K562 (cell line): ENCODE measurements at regions not wholly inside any gene's neighbourhood (a gene's known extent, or its start where the extent isn't known, plus 50 kb on each side); places are given as distances from the start of the nearest gene placed in this dataset.

Experiments used
- ATAC-seq: fragments of 200-7000 bp; cut with Tn5 transposase; 3 replicates; pipeline ENCODE4 v1.9.1; 2020; ENCODE audit warnings: moderate library complexity
- BruUV-seq: library from RNA; stranded (reverse); fragments of 400-500 nt; replicated peaks from 2 replicates; lab custom pipeline; 2021; lab: Mats Ljungman, UMichigan
- CTCF ChIA-PET: fragments of 300-600 bp; formaldehyde crosslinking; extraction: SDS; loops from one replicate; lab custom pipeline; 2021; ENCODE audit warnings: low intra/inter-chr PET ratio; lab: Yijun Ruan, JAX
- POLR2A ChIA-PET: fragments of 300-600, 350-650 bp; sonication (Branson Sonifier 250); formaldehyde crosslinking; extraction: SDS; loops from one replicate; lab custom pipeline; 2021; ENCODE audit warnings: antibody characterized with exemption, inconsistent platforms; lab: Yijun Ruan, JAX
- DNase-seq, 4 experiments: peaks; one replicate each; pipeline versions ENCODE4 v3.0.0 to v3.0.0-alpha.2; 2011 to 2018; ENCODE audit warnings: low spot score in 3 of 4, mixed read lengths in 3 of 4; ENCODE audit errors: extremely low read depth in 1 of 4
- FAIRE-seq: peaks from 2 replicates; lab custom pipeline; 2011; peaks lifted over from hg19 to GRCh38; lab: Jason Lieb, UNC
- H2AFZ ChIP-seq: 2 replicates; pipeline ENCODE4 v1.6.0; 2011; ENCODE audit warnings: low read depth, low read length, control low read depth, inconsistent platforms
- H3K27ac ChIP-seq: fragments of 200-600 bp; 3 replicates; pipeline ENCODE4 v1.8.0; 2011; ENCODE audit warnings: low read depth, mild to moderate bottlenecking, control low read depth, inconsistent platforms, low read length, moderate library complexity, mixed read lengths; ENCODE audit errors: extremely low read depth
- H3K27me3 ChIP-seq, 2 experiments: fragments of 300-600 bp in 1 of 2; 2 replicates in 1 of 2; 3 replicates in 1 of 2; pipeline versions ENCODE4 v1.6.0 to v1.8.0; 2011; ENCODE audit warnings: inconsistent platforms in 2 of 2, low read length in 2 of 2, mild to moderate bottlenecking in 1 of 2, mixed read lengths in 1 of 2, moderate library complexity in 1 of 2; ENCODE audit not compliant: control insufficient read depth in 2 of 2, insufficient read depth in 2 of 2
- H3K36me3 ChIP-seq: fragments of 300-600 bp; 3 replicates; pipeline ENCODE4 v1.8.0; 2011; ENCODE audit warnings: mild to moderate bottlenecking, low read length, inconsistent platforms; ENCODE audit not compliant: control insufficient read depth, insufficient read depth
- H3K4me1 ChIP-seq, 2 experiments: fragments of 200-600 bp in 1 of 2; replicated peaks in 1 of 2; 2 replicates in 1 of 2; 3 replicates in 1 of 2; pipeline versions ENCODE4 v1.5.1 to v1.8.0; 2011; ENCODE audit warnings: inconsistent platforms in 2 of 2, low read length in 2 of 2, mild to moderate bottlenecking in 1 of 2, mixed read lengths in 1 of 2, moderate library complexity in 1 of 2; ENCODE audit not compliant: control insufficient read depth in 2 of 2, insufficient read depth in 2 of 2
- H3K4me2 ChIP-seq: 2 replicates; pipeline ENCODE4 v1.6.1; 2011; ENCODE audit warnings: low read length, control low read depth, inconsistent platforms, mixed read lengths; ENCODE audit not compliant: insufficient read depth
- H3K4me3 ChIP-seq: fragments of 200-600 bp; sonication (generic), shearing (Covaris generic); 2 replicates; pipeline ENCODE4 v1.5.1; 2016; ENCODE audit warnings: control low read depth, inconsistent platforms
- H3K79me2 ChIP-seq: fragments of 200-600 bp; 3 replicates; pipeline ENCODE4 v1.8.0; 2011; ENCODE audit warnings: low read length, inconsistent platforms; ENCODE audit not compliant: control insufficient read depth, insufficient read depth
- H3K9ac ChIP-seq, 2 experiments: 2 replicates each; pipeline versions ENCODE4 v1.6.0 to v1.6.1; 2011; ENCODE audit warnings: low read depth in 2 of 2, low read length in 2 of 2, control low read depth in 1 of 2, inconsistent platforms in 1 of 2, mild to moderate bottlenecking in 1 of 2, mixed read lengths in 1 of 2; ENCODE audit not compliant: insufficient read depth in 1 of 2
- H3K9me1 ChIP-seq: one replicate; pipeline ENCODE4 v1.6.0; 2011; ENCODE audit warnings: inconsistent platforms, mild to moderate bottlenecking, low read length, moderate library complexity; ENCODE audit not compliant: control insufficient read depth, insufficient read depth
- H3K9me3 ChIP-seq: replicated peaks from 2 replicates; pipeline ENCODE4 v1.5.1; 2011; ENCODE audit warnings: low read depth, low read length, inconsistent platforms; ENCODE audit not compliant: control insufficient read depth, insufficient read depth
- H4K20me1 ChIP-seq: replicated peaks from 2 replicates; pipeline ENCODE4 v1.6.1; 2011; ENCODE audit warnings: low read length, inconsistent platforms, mixed read lengths; ENCODE audit not compliant: control insufficient read depth, insufficient read depth
- EWSR1 ChIP-seq: fragments of 450-650 bp; IDR thresholded peaks from 2 replicates; pipeline ENCODE4 v1.6.1; 2018; ENCODE audit warnings: borderline replicate concordance, mild to moderate bottlenecking, low read depth, moderate library complexity; ENCODE audit not compliant: partially characterized antibody
- HLTF ChIP-seq: fragments of 450-650 bp; IDR thresholded peaks from 2 replicates; pipeline ENCODE4 v1.6.1; 2016
- LARP7 ChIP-seq: fragments of 450-650 bp; IDR thresholded peaks from 2 replicates; pipeline ENCODE4 v1.6.1; 2016
- POLR2A ChIP-seq: fragments of 450-650 bp; conservative IDR thresholded peaks from 2 replicates; pipeline ENCODE4 v1.6.1; 2016
- RAD21 ChIP-seq, 2 experiments: fragments of 250-450 bp in 1 of 2; fragments of 450-650 bp in 1 of 2; sonication (Bioruptor Pico) in 1 of 2; formaldehyde crosslinking in 1 of 2; IDR thresholded peaks in 1 of 2; conservative IDR thresholded peaks in 1 of 2; 2 replicates each; pipeline versions ENCODE4 v1.4.0 to v1.8.0; 2020 to 2022; ENCODE audit warnings: mild to moderate bottlenecking in 2 of 2, moderate library complexity in 1 of 2
- SRF ChIP-seq, 2 experiments: fragments of 250-450, 450-650 bp in 1 of 2; sonication (Bioruptor Pico) in 1 of 2; sonication (generic) in 1 of 2; formaldehyde crosslinking; IDR thresholded peaks; 2 replicates each; pipeline versions ENCODE4 v1.5.0 to v1.5.1; 2020 to 2022; ENCODE audit warnings: mild to moderate bottlenecking in 1 of 2, missing genetic modification reagents in 1 of 2
- TEAD4 ChIP-seq, 2 experiments: sonication (generic) in 1 of 2; formaldehyde crosslinking in 1 of 2; IDR thresholded peaks; 2 replicates each; pipeline versions ENCODE4 v1.6.1 to v1.8.0; 2012 to 2022; ENCODE audit warnings: borderline replicate concordance in 1 of 2, inconsistent platforms in 1 of 2, low read length in 1 of 2, mild to moderate bottlenecking in 1 of 2, missing genetic modification reagents in 1 of 2
- THAP12 ChIP-seq: fragments of 250-450 bp; sonication (Bioruptor Pico); IDR thresholded peaks from 2 replicates; pipeline ENCODE4 v1.9.0; 2021; ENCODE audit warnings: mild to moderate bottlenecking, inconsistent platforms
- ZBTB49 ChIP-seq: sonication (generic); formaldehyde crosslinking; IDR thresholded peaks from 2 replicates; pipeline ENCODE4 v1.8.0; 2022; ENCODE audit warnings: missing genetic modification reagents, mild to moderate bottlenecking, borderline replicate concordance
- ZNF263 ChIP-seq: sonication (generic); formaldehyde crosslinking; IDR thresholded peaks from 2 replicates; pipeline ENCODE4 v1.8.0; 2022; ENCODE audit warnings: mild to moderate bottlenecking, missing genetic modification reagents, borderline replicate concordance
- ZNF586 ChIP-seq: fragments of 450-650 bp; formaldehyde crosslinking; conservative IDR thresholded peaks from 2 replicates; pipeline ENCODE4 v1.4.0; 2020; ENCODE audit warnings: mild to moderate bottlenecking, moderate library complexity
- ZSCAN29 ChIP-seq: fragments of 450-650 bp; IDR thresholded peaks from 2 replicates; pipeline ENCODE4 v1.6.1; 2017
- WGBS: fragments of 100-300 bp; shearing (Covaris generic); methylation state at CpG from one replicate; pipeline ENCODE4 v1.1.6; 2016; ENCODE audit warnings: low coverage, mixed read lengths; ENCODE audit not compliant: insufficient coverage; ENCODE audit errors: missing lambda C conversion rate; 5-methylcytosine and 5-hydroxymethylcytosine counted together
- in situ Hi-C: fragments of 300-500 bp; cut with MboI; formaldehyde crosslinking; loops from 4 replicates; pipeline ENCODE4 v1.15.0; 2018; ENCODE audit warnings: inconsistent platforms, mixed read lengths
- intact Hi-C: fragments of 100-400 bp; cut with micrococcal nuclease; formaldehyde crosslinking; loops from 2 replicates; pipeline ENCODE4 v1.14.2; 2022
- TF ChIP-seq, protein P1 (sequence below): fragments of 250-450 bp; sonication (Bioruptor Pico); IDR thresholded peaks from 2 replicates; pipeline ENCODE4 v1.8.0; 2021; ENCODE audit warnings: moderate library complexity, mild to moderate bottlenecking, inconsistent platforms
- TF ChIP-seq, protein P2 (sequence below): sonication (generic); formaldehyde crosslinking; IDR thresholded peaks from 2 replicates; pipeline ENCODE4 v1.8.0; 2022; ENCODE audit warnings: missing genetic modification reagents, mild to moderate bottlenecking, moderate library complexity, borderline replicate concordance

- DNase-seq (no peak), ATAC-seq (no peak), FAIRE-seq (no peak)
- ChIA-PET CTCF (no interaction called here), POLR2A (interaction anchor here (0.7 kb wide), 1 partner anchor 29 kb away, joined by 3 read pairs; no protein-coding TSS in a partner anchor)
- H3K36me3 ChIP-seq: no peaks in the 10 kb centered on the region
- H3K27me3 ChIP-seq: peaks cover 2 to 8% of the 10 kb centered on the region in 2 experiments; a peak in 4 of 5 replicates
- H3K27ac ChIP-seq: no peak overlapping the region
- in situ Hi-C loops (no loop called here), intact Hi-C loops (no loop called here)
- H3K4me3 ChIP-seq: no peak overlapping the region
- H3K9me1 ChIP-seq: no peaks in the 10 kb centered on the region
- H4K20me1 ChIP-seq: no peaks in the 10 kb centered on the region
- BruUV-seq: no TSS peak
- WGBS: 0% methylated on average over 3 of the region's 4 CpGs
- no peak overlapping the region for H2AFZ ChIP-seq
- H3K79me2 ChIP-seq: no peaks in the 10 kb centered on the region
- no peaks in the 10 kb centered on the region for H3K4me1 ChIP-seq
- no peak overlapping the region for H3K9ac ChIP-seq
- no peaks in the 10 kb centered on the region for H3K9me3 ChIP-seq
- H3K4me2 ChIP-seq: no peak overlapping the region
- TF ChIP-seq EWSR1 (no peak), ZSCAN29 (no peak), ZNF586 (CRISPR knock-in tag) (no peak), THAP12 (CRISPR knock-in tag) (no peak), RAD21 (CRISPR knock-in tag; conservative IDR thresholded peaks at IDR 0.05 in 1 of 2, IDR thresholded peaks at IDR 0.05 in 1 of 2) (no peak), LARP7 (no peak), POLR2A (no peak), HLTF (no peak), ZBTB49 (CRISPR knock-in tag) (no peak), TEAD4 (IDR thresholded peaks at IDR 0.05; ENCODE audit: low read length) (no peak), TEAD4 (CRISPR knock-in tag; IDR thresholded peaks at IDR 0.05; ENCODE audit: borderline replicate concordance) (no peak), ZNF263 (CRISPR knock-in tag) (no peak), SRF (CRISPR knock-in tag; IDR thresholded peaks at IDR 0.05) (no peak)
- TF ChIP-seq, protein P1, sequence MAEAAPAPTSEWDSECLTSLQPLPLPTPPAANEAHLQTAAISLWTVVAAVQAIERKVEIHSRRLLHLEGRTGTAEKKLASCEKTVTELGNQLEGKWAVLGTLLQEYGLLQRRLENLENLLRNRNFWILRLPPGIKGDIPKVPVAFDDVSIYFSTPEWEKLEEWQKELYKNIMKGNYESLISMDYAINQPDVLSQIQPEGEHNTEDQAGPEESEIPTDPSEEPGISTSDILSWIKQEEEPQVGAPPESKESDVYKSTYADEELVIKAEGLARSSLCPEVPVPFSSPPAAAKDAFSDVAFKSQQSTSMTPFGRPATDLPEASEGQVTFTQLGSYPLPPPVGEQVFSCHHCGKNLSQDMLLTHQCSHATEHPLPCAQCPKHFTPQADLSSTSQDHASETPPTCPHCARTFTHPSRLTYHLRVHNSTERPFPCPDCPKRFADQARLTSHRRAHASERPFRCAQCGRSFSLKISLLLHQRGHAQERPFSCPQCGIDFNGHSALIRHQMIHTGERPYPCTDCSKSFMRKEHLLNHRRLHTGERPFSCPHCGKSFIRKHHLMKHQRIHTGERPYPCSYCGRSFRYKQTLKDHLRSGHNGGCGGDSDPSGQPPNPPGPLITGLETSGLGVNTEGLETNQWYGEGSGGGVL (CRISPR knock-in tag): no peak
- TF ChIP-seq, protein P2, sequence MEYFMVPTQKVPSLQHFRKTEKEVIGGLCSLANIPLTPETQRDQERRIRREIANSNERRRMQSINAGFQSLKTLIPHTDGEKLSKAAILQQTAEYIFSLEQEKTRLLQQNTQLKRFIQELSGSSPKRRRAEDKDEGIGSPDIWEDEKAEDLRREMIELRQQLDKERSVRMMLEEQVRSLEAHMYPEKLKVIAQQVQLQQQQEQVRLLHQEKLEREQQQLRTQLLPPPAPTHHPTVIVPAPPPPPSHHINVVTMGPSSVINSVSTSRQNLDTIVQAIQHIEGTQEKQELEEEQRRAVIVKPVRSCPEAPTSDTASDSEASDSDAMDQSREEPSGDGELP: no peak
Observed at GRCh38 chr14:58776516-58776915, 138.8 kb downstream of the DACT1 start.
